Vagina (tissue), 2 donors: ENCODE measurements at regions not wholly inside any gene's neighbourhood (a gene's known extent, or its start where the extent isn't known, plus 50 kb on each side); places are given as distances from the start of the nearest gene placed in this dataset.

ENCODE experiments used
- POLR2A ChIP-seq, 2 donors: fragments of 450-650 bp; IDR thresholded peaks; one replicate each; pipeline ENCODE4 v1.6.1; 2017; ENCODE audit warnings: antibody characterized with exemption in 2 of 2, mild to moderate bottlenecking in 2 of 2, moderate library complexity in 2 of 2
- POLR2AphosphoS5 ChIP-seq, 2 donors: sonication (generic); formaldehyde crosslinking; IDR thresholded peaks; one replicate each; pipeline ENCODE4 v1.9.0; 2017; ENCODE audit warnings: antibody characterized with exemption in 2 of 2, mild to moderate bottlenecking in 2 of 2, low read depth in 1 of 2; ENCODE audit not compliant: insufficient read depth in 1 of 2
- TF ChIP-seq, protein P1 (sequence below), 3 experiments: fragments of 450-650 bp in 2 of 3; fragments of 200-600 bp in 1 of 3; sonication (generic) in 1 of 3; IDR thresholded peaks; one replicate each; pipeline ENCODE4 v1.5.1; 2017 to 2019; ENCODE audit warnings: antibody characterized with exemption in 3 of 3, mild to moderate bottlenecking in 2 of 3, moderate library complexity in 2 of 3

DNA sequence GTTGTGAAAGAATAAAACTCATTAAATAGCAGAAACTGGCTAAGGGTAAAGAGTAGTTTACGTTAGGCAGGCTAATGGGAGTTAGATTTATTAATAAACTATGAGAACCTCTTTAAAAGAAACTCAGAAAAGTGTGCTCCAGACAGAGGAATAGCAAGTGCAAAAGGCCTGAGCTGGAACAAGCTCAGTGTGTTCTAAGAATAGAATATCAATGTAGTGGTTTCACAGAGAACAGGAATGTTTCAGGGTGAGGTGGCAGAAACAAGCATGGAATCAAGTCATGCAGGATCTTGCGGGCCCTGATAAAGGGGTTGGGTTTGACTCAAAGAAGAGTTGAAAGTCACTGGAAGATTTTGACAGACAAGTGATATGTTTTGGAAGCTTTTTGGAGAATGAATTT, 164.0 kb upstream of the HS3ST3A1 start:
- TF ChIP-seq, protein P1, sequence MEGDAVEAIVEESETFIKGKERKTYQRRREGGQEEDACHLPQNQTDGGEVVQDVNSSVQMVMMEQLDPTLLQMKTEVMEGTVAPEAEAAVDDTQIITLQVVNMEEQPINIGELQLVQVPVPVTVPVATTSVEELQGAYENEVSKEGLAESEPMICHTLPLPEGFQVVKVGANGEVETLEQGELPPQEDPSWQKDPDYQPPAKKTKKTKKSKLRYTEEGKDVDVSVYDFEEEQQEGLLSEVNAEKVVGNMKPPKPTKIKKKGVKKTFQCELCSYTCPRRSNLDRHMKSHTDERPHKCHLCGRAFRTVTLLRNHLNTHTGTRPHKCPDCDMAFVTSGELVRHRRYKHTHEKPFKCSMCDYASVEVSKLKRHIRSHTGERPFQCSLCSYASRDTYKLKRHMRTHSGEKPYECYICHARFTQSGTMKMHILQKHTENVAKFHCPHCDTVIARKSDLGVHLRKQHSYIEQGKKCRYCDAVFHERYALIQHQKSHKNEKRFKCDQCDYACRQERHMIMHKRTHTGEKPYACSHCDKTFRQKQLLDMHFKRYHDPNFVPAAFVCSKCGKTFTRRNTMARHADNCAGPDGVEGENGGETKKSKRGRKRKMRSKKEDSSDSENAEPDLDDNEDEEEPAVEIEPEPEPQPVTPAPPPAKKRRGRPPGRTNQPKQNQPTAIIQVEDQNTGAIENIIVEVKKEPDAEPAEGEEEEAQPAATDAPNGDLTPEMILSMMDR (IDR thresholded peaks at IDR 0.05), result no peak
- TF ChIP-seq POLR2A (IDR thresholded peaks at IDR 0.05), result no peak
- TF ChIP-seq POLR2AphosphoS5 (IDR thresholded peaks at IDR 0.05; ENCODE audit: insufficient read depth in 1 of 2, low read depth in 1 of 2), result no peak
